Left cardiac atrium (tissue), 4 donors: ENCODE measurements at regions not wholly inside any gene's neighbourhood (a gene's known extent, or its start where the extent isn't known, plus 50 kb on each side); places are given as distances from the start of the nearest gene placed in this dataset.

Experiments used
- ATAC-seq, 2 donors: fragments of 200-7000 bp; cut with Tn5 transposase; one replicate each; pipeline ENCODE4 v1.9.1; 2020; ENCODE audit warnings: mild to moderate bottlenecking in 2 of 2, moderate library complexity in 2 of 2
- DNase-seq: peaks from one replicate; pipeline ENCODE4 v3.0.0-alpha.2; 2020
- intact Hi-C, 2 donors: fragments of 100-400 bp; cut with DNase I; formaldehyde crosslinking; loops; one replicate each; pipeline versions ENCODE4 v1.14.1 to v1.15.1; 2022 to 2023
- donor health status: DM: no; HTN: yes; CAD: no.
- donor health status: DM: no; HTN: yes; CAD: no; lungs with severe emphysema.
- donor health status: DM: yes; HTN: yes; CAD: no.
- donor health status: Dilated cardiomyopathy.

DNA sequence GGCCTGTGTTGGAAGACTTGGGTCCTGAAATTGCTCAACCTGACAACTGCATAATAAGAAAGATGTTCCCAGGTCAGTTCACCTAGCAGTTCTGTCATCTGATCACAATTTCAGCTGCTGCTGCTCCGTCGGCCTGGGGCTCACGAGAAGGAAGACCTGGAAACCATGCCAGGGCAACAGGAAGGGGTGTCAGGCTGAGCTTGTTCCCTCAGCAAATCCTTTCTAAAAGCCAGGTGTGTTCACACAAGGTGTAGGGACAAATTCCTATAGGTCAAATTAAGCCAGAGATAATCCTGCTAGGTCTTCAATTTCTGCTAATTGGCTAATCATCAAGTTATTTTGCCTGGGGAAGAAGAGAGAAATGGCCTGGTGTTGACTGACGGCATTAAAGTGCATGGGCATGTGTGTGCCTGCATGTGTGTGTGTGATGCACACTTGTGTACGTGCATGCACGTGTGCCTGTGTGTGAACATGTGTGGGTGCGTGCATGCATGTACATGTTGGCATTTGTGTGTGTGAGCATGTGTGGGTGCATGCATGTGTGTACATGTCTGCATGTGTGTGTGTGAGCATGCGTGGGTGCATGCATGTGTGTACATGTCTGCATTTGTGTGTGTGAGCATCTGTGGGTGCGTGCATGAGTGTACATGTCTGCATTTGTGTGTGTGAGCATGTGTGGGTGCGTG lies 178.6 kb downstream of the TMEM18 start:
- DNase-seq = no peak

DNA sequence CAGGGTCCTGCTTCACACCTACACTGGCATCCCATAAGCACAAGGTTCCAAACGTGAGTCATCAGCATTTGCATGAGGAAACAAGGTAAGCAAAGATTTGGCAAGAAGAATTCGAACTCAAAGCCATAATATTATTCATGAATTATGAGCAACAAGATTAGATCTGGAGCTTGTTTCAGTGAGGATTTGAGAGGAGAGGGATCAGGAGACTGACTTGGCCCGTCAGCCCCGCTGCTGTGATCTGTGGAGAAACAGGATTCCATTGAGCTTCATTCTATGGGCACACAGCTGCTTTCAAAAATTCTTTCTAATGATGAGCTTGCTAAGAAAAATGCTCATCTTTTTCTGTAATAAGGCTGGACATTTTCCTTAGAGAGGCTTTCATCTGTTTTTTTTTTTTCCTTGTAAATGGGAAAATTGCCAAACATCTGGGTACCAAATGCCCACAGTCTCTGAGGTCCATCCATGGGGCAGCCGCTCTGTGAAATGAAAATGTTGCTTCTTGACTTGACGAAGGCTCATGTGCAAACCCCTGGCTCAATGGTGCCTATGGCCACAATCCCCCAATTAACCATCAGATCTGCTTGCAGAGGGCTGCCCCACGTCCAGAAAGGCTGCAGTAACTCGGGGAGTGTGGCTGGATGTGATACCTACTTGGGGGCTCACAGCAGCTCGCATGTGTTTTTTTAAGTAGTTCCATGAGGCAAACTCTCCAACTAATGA lies 179.3 kb downstream of the TMEM18 start:
- ATAC-seq (no peak), DNase-seq (no peak)
- intact Hi-C loops = no loop called here

More for the DNA sequence above, 178.6 kb downstream of the TMEM18 start:
- intact Hi-C loops = no loop called here
- no peak for ATAC-seq

DNA sequence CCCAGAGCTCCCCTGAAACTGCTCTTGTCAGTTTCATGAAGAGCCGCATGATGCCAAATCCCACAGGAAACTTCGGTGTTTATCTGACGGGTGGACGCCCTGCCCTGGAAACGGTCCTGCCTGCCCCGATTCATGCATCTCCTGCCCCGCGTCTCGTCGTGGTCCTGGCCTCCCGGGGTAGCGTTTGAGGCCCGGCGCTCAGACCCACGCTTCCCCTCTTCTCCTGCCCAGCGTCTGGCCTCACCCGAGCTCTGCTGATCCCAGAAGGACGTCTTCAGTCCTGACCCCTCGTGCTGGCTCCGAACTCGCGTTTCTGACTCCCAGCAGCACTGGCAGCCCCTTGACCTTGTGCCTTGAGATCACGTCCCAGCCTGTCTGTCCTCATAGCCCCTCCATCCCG lies 180.5 kb downstream of the TMEM18 start:
- no peak for DNase-seq
- ATAC-seq = no peak
- intact Hi-C loops = no loop called here

DNA sequence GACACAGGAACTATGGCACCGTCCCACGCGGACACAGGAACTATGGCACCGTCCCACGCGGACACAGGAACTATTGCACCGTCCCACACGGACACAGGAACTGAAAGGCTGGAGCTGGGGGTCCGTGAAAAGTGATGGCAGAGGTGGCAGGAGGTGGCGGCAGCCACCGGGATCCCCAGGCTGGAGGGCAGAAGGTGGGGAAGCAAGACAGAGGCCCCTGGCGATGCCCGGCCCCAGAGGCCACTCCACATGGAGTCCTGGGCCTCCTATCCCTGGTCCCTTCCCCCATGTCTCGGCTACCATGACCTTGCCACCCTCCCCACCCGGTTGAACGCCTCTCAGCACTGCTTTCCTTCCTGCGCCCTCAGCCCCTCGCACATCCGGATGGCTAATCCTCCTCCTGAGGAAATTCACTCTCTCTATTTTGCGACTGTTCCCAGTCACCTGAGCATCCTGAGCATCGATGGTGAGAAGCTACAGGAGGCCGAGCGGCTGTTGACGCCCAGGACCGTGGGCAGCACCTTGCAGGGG lies 181.4 kb downstream of the TMEM18 start:
- DNase-seq = no peak
- no peak for ATAC-seq

GRCh38 chr2:494853-495252 lies 182.4 kb downstream of the TMEM18 start:
- intact Hi-C loops = no loop called here
- ATAC-seq = no peak
- no peak for DNase-seq

More for the DNA sequence above, 181.4 kb downstream of the TMEM18 start:
- intact Hi-C loops = no loop called here

GRCh38 chr2:493228-493627 lies 184.0 kb downstream of the TMEM18 start:
- intact Hi-C loops = no loop called here
- ATAC-seq (no peak), DNase-seq (no peak)

GRCh38 chr2:492178-492577 lies 185.0 kb downstream of the TMEM18 start:
- no peak for ATAC-seq
- intact Hi-C loops = no loop called here
- no peak for DNase-seq

DNA sequence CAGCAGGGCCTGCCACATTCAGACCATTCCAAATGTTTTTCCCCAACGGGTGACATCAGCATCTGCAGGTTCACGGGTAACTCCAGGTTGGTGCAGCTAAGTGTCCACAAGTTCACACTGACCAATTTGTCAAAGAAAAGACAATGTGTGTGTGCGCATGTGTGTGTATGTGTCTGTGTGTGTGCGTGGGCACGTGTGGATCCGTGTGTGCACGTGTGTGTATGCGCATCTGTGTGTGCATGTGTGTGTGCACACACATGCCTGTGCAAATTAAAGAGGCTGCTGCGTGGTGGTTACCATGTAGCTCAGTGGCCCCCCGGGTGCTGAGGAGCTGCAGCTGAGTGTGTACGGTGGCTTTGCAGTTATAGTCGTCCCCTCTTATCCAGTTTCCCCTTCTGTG lies 187.4 kb downstream of the TMEM18 start:
- no peak for DNase-seq
- ATAC-seq = no peak
- intact Hi-C loops = no loop called here

- intact Hi-C loops = no loop called here
- DNase-seq = no peak
- no peak for ATAC-seq
Measured at GRCh38 chr2:489084-489483, 188.1 kb downstream of the TMEM18 start.

GRCh38 chr2:487186-488079 lies 189.8 kb downstream of the TMEM18 start:
- no peak for ATAC-seq
- intact Hi-C loops = no loop called here
- no peak for DNase-seq

DNA sequence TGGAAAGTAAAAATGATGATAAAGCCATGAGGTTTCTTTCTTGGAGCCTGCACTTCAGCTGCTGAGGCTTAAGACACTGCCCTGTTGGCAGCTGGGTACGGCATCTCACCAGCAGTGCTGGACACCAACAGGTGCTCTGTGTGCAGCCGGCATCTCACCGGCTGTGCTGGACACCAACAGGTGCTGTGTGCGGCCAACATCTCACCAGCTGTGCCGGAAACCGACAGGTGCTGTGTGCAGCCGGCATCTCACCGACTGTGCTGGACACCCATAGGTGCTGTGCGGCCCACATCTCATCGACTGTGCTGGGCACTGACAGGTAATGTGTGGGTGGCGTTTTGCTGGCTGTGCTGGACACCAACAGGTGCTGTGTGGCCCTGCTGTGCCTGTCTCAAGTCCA lies 190.8 kb downstream of the TMEM18 start:
- intact Hi-C loops = no loop called here
- ATAC-seq = no peak
- no peak for DNase-seq

DNA sequence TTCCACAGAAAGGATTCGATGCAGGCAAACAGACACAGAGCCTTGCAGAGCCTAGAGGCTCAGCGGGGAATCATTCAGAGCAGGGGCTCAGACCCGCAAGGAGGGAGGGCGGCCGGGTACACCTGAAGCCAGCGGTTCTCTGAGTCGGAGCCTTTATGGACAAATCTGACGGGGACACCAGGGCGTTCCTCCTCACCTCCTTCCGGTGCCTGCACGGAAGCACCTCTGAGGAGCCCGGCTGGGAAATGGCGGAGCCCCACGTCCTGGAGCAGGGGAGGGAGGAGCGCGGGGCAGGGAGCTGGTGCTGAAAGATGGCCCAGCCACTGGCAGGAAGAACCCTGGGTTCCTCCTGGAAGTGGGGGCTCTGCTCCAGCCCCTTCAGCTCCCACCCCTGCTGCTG lies 193.5 kb upstream of the ALKAL2 start:
- intact Hi-C loops = no loop called here
- ATAC-seq = no peak
- DNase-seq = no peak

- DNase-seq (no peak), ATAC-seq (no peak)
- intact Hi-C loops = no loop called here
Measured at GRCh38 chr2:479490-480176, 191.7 kb upstream of the ALKAL2 start.

DNA sequence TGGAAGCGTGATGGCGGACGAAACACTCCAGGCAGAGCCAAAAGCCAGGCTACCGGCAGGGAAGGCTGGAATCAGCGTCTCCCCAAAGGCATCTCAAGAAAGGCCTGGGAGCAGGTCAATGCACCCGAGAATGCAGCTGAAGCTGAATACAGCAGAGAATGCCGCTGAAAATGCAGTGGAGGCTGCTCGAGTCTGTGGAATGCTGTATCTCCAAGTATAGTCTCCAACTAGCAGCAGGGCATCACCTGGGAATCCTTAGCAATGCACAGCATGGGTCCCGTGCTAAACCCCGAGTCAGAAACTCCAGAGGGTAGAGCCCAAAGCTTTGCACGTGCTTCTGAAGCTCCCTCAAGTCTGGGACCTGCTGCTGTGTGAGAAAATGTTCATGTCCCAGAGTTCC lies 191.1 kb upstream of the ALKAL2 start:
- DNase-seq (no peak), ATAC-seq (no peak)
- intact Hi-C loops = no loop called here

GRCh38 chr2:471560-471959 lies 183.7 kb upstream of the ALKAL2 start:
- DNase-seq (no peak), ATAC-seq (no peak)
- intact Hi-C loops = no loop called here

DNA sequence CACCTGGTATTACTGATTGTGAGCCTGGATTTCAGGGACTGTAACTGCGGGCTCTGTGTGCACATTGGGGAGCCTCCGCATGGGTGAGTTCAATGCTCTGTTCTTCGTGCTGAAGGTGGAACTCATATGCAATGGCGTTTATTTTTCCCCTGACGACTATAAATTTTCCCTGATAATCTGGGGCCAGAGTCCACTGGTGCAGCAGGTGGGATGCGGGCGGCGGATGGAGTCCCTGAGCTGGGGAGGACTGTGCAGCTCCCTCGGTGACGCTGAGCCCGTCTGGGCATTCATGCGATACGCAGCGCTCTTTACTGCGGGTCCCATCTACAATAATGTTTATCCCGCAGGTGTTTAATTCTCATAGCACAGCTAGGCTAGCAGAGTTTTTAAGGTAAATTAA lies 181.6 kb upstream of the ALKAL2 start:
- DNase-seq (no peak), ATAC-seq (no peak)
- intact Hi-C loops = no loop called here

- intact Hi-C loops = no loop called here
- ATAC-seq (no peak), DNase-seq (no peak)
Measured at GRCh38 chr2:468648-469336, 180.9 kb upstream of the ALKAL2 start.

DNA sequence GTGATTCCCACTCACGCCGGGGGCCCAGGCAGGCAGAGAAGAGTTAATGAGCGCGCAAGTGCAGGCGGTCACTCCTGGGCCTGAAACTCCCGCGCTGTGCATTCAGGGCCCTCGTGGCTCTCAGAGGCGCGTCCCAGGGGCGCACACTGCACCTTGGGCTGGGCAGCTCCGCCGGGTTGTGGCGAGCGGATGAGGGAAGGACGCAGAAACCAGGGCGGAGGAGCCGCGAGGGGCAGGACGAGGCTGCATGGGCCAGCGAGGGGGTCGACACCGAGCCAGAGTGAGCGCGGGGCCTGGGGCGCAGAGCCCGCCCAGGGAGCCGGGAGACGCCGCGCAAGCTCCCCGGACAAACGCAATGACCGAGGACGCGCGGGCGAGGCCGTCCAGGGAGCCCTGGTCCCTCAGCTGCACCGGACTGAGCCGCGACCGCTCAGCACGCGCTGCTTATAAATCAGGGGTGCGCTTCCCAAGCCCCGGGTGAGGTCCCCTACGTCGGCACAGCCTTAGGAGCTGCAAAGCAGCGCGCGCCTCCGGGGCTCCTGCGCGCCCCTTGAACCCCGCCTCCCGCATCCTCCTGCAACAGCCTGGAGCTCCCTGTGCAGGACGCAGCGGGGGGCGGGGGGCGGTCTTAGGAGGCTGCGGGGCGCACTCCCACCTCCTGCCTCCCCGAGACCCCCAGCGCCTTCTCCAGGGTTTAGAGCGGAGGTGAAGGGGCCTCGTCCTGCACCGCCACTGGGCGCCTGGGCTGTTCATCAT lies 180.2 kb upstream of the ALKAL2 start:
- DNase-seq (no peak), ATAC-seq (no peak)
- intact Hi-C loops = no loop called here
